ENCODE measurements at regions not wholly inside any gene's neighbourhood (a gene's known extent, or its start where the extent isn't known, plus 50 kb on each side); places are given as distances from the start of the nearest gene placed in this dataset.
"Not testable (repeated sequence)": the region's sequence is repeated elsewhere in the genome, so short reads cannot be mapped to it uniquely, and the experiment has no call there.

- DNase-seq, result no peak
Observed at GRCh38 chr19:27894906-27895754, 1317.8 kb downstream of the UQCRFS1 start.

- DNase-seq, result no peak
Observed at GRCh38 chr19:27892500-27892899, 1320.5 kb downstream of the UQCRFS1 start.

DNA sequence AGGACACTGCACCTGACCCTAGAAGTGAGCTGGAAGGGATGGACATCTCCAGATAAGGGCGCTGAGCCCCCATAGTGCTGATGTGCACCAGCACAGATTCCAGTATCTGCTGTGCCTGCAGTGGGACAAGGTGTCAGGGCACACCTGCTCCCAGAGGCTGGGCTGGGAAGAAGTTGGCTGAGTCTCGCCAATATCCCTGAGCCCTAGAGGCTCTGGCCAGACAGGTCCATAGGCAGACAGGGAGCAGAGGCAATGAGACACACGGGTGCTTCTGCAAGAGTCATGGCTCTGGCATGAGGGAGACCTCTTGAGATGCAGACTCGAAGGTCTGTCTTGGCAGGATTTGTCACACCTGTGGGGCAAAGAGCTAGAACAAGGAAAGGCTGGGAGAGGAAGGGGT is 1321.5 kb downstream of the UQCRFS1 start:
- DNase-seq, result no peak

GRCh38 chr19:27890696-27891095 is 1322.3 kb downstream of the UQCRFS1 start:
- DNase-seq, result no peak

- DNase-seq, result no peak
Observed at GRCh38 chr19:27890206-27890605, 1322.7 kb downstream of the UQCRFS1 start.

DNA sequence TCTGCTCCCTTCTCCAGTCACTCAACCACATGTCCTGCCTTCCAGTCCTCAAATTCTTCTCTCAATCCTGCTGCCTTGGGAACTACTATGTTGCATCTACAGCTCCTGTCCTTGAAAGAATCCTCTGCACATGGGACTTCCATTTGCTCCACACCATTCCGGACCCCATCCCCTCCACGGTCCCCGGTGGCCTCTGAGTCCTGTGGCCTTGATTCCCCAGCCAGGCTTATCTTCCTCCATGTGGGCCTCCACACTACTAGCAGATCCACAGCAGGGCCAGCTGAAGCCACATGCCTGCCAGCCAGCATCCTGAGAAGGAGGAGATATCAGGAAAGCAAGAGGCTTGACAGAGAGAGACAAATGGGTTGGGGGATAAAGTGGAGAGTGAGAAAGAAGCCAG is 1323.8 kb downstream of the UQCRFS1 start:
- no peak for DNase-seq

GRCh38 chr19:27887946-27888345 is 1325.0 kb downstream of the UQCRFS1 start:
- DNase-seq, result no peak

- DNase-seq, result no peak
Observed at GRCh38 chr19:27885359-27885758, 1327.6 kb downstream of the UQCRFS1 start.

DNA sequence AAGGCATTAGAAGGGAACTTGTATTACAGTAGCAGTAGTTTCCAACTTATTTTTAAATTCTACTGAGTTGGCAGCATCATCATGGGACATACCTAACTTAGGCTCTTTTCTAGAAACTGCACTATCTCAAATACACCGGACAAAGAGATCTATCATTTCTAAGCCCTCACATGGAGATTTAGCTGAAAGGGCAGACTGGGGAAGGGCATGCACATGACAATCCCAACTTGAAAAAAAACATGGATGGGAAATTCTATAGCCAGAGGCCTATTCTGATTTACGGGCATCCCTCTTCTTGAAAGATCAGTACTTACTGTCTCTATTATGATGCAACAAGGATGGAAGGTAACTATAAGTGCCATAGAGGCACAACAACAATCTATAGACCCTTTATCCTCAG is 1328.6 kb downstream of the UQCRFS1 start:
- no peak for DNase-seq

GRCh38 chr19:27881213-27881612 is 1331.7 kb downstream of the UQCRFS1 start:
- DNase-seq, result no peak

DNA sequence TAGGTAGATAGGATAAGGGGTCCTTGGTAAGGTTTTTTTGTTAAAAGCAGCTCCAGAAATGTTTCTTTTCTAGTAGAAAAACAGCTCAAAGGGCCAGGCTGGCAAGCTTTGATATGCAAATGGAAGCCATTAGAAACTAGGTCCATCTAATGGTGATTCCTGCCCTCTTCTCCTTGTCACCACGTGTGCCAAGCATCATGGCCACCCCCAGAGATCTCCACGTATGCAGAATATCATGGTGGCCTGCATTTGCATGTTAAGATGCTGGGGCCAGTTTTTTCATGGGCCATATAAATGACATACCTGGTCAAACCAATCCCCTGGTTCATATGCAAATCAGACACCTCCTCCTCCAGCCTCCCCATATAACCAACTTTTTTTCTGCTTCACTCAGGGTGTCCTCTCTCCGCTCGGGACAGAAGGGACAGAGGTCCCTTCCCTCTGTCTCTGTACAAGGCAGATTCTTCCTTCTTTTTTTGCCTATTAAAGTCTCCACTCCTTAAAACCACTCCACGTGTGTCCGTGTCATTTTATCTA is 1335.9 kb downstream of the UQCRFS1 start:
- no peak for DNase-seq

DNA sequence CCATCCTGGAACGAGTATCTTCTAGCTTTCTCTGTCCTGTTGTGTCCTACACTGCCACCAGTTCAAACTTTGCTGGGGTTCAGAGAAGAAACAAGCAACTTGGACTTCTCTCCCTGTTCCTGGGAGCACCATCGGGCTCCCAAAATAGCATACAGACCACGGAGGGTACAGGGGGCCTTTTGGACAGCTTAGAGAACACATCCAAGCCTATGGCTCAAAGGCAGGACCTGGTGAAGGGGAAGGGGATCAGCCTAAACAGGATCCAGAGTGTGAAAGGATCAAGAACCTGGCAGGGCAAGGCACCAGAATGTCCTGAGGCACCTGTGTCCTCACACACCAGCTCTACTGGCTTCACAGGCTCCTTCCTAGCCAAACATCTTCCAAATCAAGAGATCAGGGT is 1336.5 kb downstream of the UQCRFS1 start:
- no peak for DNase-seq

GRCh38 chr19:27872370-27872769 is 1340.6 kb downstream of the UQCRFS1 start:
- no peak for DNase-seq

- no peak for DNase-seq
Observed at GRCh38 chr19:27870293-27870692, 1342.7 kb downstream of the UQCRFS1 start.

DNA sequence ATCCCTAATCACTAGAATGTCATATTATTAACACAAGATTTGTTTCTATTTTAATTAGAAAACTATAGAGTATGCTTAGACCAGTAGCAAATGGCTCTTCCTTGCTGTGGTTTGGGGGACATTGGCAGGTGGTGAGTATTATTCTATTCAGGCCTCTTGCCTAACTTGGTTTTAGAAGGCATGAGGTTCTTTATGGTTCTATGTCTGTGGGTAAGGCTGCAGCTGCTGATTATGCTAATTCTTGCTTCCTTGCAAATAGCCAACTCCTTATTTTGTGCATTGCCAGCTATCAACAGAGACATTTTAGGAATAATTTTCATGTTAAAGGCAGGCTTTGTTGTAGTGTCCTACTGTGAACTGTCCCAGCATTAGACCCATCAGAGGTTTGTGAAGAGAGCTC is 1344.9 kb downstream of the UQCRFS1 start:
- no peak for DNase-seq

- no peak for DNase-seq
Observed at GRCh38 chr19:27865927-27866777, 1346.8 kb downstream of the UQCRFS1 start.

GRCh38 chr19:27861411-27861975 is 1351.5 kb downstream of the UQCRFS1 start:
- DNase-seq, result no peak

- DNase-seq, result no peak
Observed at GRCh38 chr19:27860309-27860934, 1352.5 kb downstream of the UQCRFS1 start.

DNA sequence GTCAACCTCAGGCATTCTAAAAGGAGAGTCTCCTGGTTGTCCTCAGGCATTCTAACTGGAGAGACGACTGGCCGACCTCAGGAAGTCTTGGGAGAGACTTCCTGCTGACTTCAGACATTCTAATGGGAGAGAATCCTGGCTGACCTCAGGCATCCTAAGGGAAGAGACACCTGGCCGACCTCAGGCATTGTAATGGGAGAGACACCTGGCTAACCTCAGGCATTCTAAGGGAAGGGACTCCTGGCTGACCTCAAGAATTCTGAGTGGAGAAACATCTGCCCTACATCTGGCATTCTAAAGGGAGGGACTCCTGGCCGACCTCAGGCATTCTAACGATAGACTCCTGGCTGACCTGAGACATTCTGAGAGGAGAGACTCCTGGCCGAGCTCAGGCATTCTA is 1353.3 kb downstream of the UQCRFS1 start:
- DNase-seq, result no peak

- no peak for DNase-seq
Observed at GRCh38 chr19:27858981-27859581, 1353.9 kb downstream of the UQCRFS1 start.

DNA sequence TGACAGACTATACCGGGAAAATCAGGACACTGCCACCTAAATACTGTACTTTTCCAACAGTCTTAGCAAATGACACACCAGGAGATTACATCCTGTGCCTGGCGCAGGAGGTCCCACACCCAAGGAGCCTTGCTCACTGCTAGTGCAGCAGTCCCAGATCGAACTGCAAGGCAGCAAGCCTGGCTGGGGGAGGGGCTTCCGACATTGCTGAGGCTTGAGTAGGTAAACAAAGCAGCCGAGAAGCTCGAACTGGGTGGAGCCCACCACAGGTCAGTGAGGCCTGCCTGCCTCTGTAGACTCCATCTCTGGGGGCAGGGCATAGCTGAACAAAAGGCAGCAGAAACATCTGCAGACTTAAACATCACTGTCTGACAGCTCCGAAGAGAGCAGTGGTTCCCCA is 1360.0 kb downstream of the UQCRFS1 start:
- not testable (repeated sequence) for DNase-seq

- DNase-seq, result no peak
Observed at GRCh38 chr19:27851543-27852060, 1361.3 kb downstream of the UQCRFS1 start.
